Mucosa of rectum (tissue), 2 donors: ENCODE measurements at regions not wholly inside any gene's neighbourhood (a gene's known extent, or its start where the extent isn't known, plus 50 kb on each side); places are given as distances from the start of the nearest gene placed in this dataset.

ENCODE experiments used
- H3K27ac ChIP-seq, 2 donors: one replicate each; pipeline ENCODE4 v1.7.0; 2013; ENCODE audit warnings: inconsistent platforms in 2 of 2, low read depth in 2 of 2, low read length in 2 of 2
- H3K27me3 ChIP-seq, 2 donors: one replicate each; pipeline ENCODE4 v1.7.0; 2013; ENCODE audit warnings: low read length in 2 of 2; ENCODE audit not compliant: control insufficient read depth in 2 of 2, insufficient read depth in 2 of 2
- H3K36me3 ChIP-seq, 2 donors: one replicate each; pipeline ENCODE4 v1.7.0; 2013; ENCODE audit warnings: low read length in 2 of 2; ENCODE audit not compliant: control insufficient read depth in 2 of 2, insufficient read depth in 2 of 2
- H3K4me1 ChIP-seq, 2 donors: one replicate each; pipeline ENCODE4 v1.7.0; 2013; ENCODE audit warnings: low read length in 2 of 2, mild to moderate bottlenecking in 1 of 2; ENCODE audit not compliant: control insufficient read depth in 2 of 2, insufficient read depth in 2 of 2
- H3K4me3 ChIP-seq, 2 donors: one replicate each; pipeline ENCODE4 v1.7.0; 2013; ENCODE audit warnings: low read length in 2 of 2
- H3K9ac ChIP-seq, 2 donors: one replicate each; pipeline ENCODE4 v1.7.0; 2013; ENCODE audit warnings: low read length in 2 of 2, low read depth in 1 of 2, mild to moderate bottlenecking in 1 of 2
- H3K9me3 ChIP-seq, 2 donors: one replicate each; pipeline ENCODE4 v1.7.0; 2013; ENCODE audit warnings: low read length in 2 of 2; ENCODE audit not compliant: control insufficient read depth in 2 of 2
- donor health status: healthy.
- donor health status: Normal muscosa, but diverticular disease.

- H3K9me3 ChIP-seq = no peaks in the 10 kb centered on the region
- no peaks in the 10 kb centered on the region for H3K36me3 ChIP-seq
- no peaks in the 10 kb centered on the region for H3K4me1 ChIP-seq
- no peak overlapping the region for H3K27ac ChIP-seq
- H3K27me3 ChIP-seq = no peaks in the 10 kb centered on the region
- no peak overlapping the region for H3K4me3 ChIP-seq
- H3K9ac ChIP-seq = no peak overlapping the region
These were observed 130.9 kb downstream of the OAT start for GRCh38 chr10:124287791-124288190.

GRCh38 chr10:124287071-124287685, 131.5 kb downstream of the OAT start:
- no peak overlapping the region for H3K27ac ChIP-seq
- no peaks in the 10 kb centered on the region for H3K27me3 ChIP-seq
- no peaks in the 10 kb centered on the region for H3K4me1 ChIP-seq

GRCh38 chr10:124286621-124287020, 132.1 kb downstream of the OAT start:
- Histone ChIP-seq H3K27ac (no peak overlapping the region), H3K9me3 (no peaks in the 10 kb centered on the region), H3K27me3 (no peaks in the 10 kb centered on the region), H3K4me3 (no peak overlapping the region), H3K9ac (no peak overlapping the region), H3K36me3 (no peaks in the 10 kb centered on the region), H3K4me1 (no peaks in the 10 kb centered on the region)

More at GRCh38 chr10:124287071-124287685, 131.5 kb downstream of the OAT start:
- Histone ChIP-seq H3K4me3 (no peak overlapping the region), H3K9ac (no peak overlapping the region), H3K36me3 (no peaks in the 10 kb centered on the region), H3K9me3 (no peaks in the 10 kb centered on the region)

DNA sequence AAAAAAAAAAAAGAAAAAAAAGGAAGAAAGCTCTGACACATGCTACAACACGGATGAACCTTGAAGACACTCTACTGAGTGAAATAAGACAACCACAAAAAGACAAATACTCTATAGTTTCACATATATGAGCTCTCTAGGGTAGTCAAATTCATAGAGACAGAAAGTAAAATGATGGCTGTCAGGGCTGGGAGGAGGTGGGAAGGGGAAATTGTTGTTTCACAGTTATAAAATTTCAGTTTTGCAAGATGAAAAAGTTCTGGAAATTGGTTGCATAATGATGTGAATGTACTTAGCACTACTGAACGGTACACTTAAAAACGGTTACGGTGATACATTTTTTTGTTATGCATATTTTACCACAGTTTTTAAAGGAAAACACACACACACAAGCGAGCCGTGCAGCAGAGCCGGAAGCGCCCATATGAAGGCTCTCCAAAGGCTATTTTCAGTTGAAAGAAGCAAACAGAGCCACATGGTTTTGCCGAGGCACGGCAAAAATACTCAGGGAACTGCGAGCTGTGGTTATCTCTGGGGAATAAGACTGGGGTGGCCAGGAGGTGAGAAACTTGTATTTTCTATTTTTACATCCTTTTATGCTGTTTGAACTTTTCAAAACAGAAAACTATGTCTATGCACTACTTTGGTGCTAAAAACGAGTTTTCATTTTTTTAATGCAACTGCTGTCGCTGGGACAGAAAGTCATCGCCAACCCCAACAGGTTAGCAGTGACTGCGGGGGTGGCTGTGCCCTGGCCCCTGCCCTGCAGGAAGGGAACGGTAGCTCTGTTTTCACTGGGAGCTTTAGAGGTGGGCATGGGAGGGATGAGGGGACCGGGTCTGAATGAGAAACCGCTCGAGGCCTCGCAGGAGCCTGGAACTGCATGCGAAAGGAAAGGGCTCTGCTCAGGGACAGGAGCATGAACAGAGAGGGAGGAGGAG, 132.9 kb downstream of the OAT start:
- H3K4me3 ChIP-seq = no peak overlapping the region

GRCh38 chr10:124283949-124284250, 134.8 kb downstream of the OAT start:
- no peaks in the 10 kb centered on the region for H3K4me1 ChIP-seq
- no peaks in the 10 kb centered on the region for H3K36me3 ChIP-seq
- no peaks in the 10 kb centered on the region for H3K27me3 ChIP-seq
- H3K9me3 ChIP-seq = no peaks in the 10 kb centered on the region
- H3K27ac ChIP-seq = no peak overlapping the region
- H3K9ac ChIP-seq = no peak overlapping the region
- no peak overlapping the region for H3K4me3 ChIP-seq

More for the DNA sequence above, 132.9 kb downstream of the OAT start:
- no peaks in the 10 kb centered on the region for H3K27me3 ChIP-seq
- no peaks in the 10 kb centered on the region for H3K36me3 ChIP-seq
- no peak overlapping the region for H3K9ac ChIP-seq
- no peak overlapping the region for H3K27ac ChIP-seq
- H3K9me3 ChIP-seq = no peaks in the 10 kb centered on the region
- H3K4me1 ChIP-seq = no peaks in the 10 kb centered on the region

DNA sequence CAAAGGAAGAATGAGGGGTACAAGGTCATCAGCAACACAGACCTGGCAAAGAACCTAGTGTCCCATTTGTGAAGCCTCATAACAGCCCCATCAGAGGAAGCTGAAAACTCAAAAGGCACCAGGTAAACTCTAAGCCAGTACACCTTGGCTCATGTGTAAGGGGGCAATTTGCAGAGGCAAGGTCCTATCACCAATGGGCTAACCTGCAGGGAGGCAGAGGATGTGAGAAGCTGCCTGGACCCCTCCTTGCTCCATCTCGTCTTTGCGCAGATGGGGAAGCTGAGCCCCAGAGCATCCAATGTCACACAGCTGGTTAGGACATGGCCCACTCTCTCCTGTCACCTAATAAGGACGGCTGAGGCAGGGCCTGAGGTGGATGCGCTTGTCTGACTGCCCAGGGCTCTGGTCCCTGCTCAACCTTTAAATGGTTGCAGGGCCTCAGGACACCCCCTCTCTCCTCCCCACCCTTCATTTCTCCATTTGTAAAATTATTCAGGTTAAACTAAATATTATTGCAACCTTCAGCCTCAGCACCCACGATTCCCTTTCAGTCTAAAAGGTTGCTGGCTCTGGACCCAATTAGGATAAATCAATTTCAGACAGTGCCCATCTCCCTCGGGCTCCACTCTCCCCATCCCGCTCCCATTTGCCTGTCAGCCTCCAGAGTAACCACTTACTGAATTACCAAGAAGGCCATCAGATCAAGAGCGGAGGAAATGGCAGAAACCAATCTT, 135.3 kb downstream of the OAT start:
- H3K9ac ChIP-seq = no peak overlapping the region
- no peak overlapping the region for H3K4me3 ChIP-seq
- H3K36me3 ChIP-seq = no peaks in the 10 kb centered on the region
- H3K9me3 ChIP-seq = no peaks in the 10 kb centered on the region
- H3K27ac ChIP-seq = no peak overlapping the region
- no peaks in the 10 kb centered on the region for H3K4me1 ChIP-seq
- no peaks in the 10 kb centered on the region for H3K27me3 ChIP-seq

DNA sequence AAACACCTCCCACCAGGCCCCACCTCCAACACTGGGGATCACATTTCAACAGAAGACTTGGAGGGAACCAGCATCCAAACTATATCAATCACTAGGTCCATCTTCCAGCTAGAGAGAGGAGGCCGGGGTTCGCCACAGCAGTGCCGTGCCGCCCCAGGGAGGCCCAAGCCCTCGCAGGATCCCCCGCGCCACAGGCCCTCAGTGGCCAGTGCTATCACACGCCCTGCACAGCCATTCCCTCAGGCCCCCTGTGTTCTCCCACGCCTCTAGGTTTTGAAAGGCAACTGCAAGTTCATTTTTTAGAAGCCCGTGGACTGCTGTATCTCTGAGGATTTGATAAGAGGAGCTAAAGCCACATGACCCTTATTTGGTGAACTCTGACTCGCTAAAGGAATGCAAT, 136.4 kb downstream of the OAT start:
- H3K9ac ChIP-seq = no peak overlapping the region
- H3K27ac ChIP-seq = no peak overlapping the region
- H3K36me3 ChIP-seq = no peaks in the 10 kb centered on the region
- H3K9me3 ChIP-seq = no peaks in the 10 kb centered on the region
- H3K4me3 ChIP-seq = no peak overlapping the region
- no peaks in the 10 kb centered on the region for H3K4me1 ChIP-seq
- no peaks in the 10 kb centered on the region for H3K27me3 ChIP-seq

DNA sequence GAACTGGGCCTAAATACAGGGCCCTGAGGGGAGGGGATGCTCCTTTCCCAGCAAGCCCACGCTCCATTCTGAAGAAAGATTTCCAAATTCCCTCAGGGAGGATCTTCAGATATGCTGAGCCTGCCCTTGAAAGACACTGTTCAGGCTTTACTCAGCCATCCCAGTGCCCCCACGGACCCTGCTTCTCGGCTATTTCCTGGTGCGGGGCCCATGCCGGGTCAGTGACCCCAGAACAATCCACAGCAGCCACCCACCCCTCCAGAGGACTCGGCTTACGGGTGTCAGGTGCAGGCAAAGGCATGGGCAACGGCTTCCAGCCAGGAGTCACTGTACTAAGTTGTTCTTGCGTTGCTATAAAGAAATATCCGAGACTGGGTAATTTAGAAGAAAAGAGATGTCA, 137.1 kb downstream of the OAT start:
- Histone ChIP-seq H3K9ac (no peak overlapping the region), H3K4me3 (no peak overlapping the region), H3K36me3 (no peaks in the 10 kb centered on the region), H3K4me1 (no peaks in the 10 kb centered on the region), H3K27me3 (no peaks in the 10 kb centered on the region), H3K9me3 (no peaks in the 10 kb centered on the region), H3K27ac (no peak overlapping the region)

DNA sequence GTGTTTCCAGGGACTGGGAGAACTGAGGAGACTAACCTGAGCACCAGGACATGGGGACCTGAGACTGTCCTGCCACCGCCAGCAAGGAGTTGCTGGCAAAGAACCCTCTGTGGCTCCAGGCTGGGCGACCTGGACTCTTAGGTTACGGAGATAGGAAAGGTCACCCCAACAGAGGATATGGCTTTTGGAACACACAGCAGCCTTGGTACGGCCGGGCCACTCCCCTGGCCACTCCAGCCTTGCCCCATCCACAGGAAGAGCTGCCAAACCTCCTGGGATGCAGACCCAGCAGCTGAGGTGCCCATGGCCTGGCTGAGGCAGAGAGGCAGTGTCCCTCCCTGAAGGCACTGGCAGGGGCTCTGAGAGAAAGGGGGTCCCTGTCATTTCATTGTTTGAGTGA, 137.8 kb downstream of the OAT start:
- no peak overlapping the region for H3K9ac ChIP-seq
- H3K27ac ChIP-seq = no peak overlapping the region
- H3K4me3 ChIP-seq = no peak overlapping the region
- no peaks in the 10 kb centered on the region for H3K9me3 ChIP-seq
- H3K4me1 ChIP-seq = no peaks in the 10 kb centered on the region
- H3K36me3 ChIP-seq = no peaks in the 10 kb centered on the region
- no peaks in the 10 kb centered on the region for H3K27me3 ChIP-seq

- Histone ChIP-seq H3K27me3 (no peaks in the 10 kb centered on the region), H3K36me3 (no peaks in the 10 kb centered on the region), H3K9me3 (no peaks in the 10 kb centered on the region), H3K27ac (no peak overlapping the region), H3K4me3 (no peak overlapping the region), H3K4me1 (no peaks in the 10 kb centered on the region), H3K9ac (no peak overlapping the region)
These were observed 138.8 kb downstream of the OAT start for GRCh38 chr10:124279882-124280281.
